Parathyroid adenoma (tissue), 2 donors: ENCODE measurements at regions not wholly inside any gene's neighbourhood (a gene's known extent, or its start where the extent isn't known, plus 50 kb on each side); places are given as distances from the start of the nearest gene placed in this dataset.

ENCODE experiments used
- H2AFZ ChIP-seq: fragments of 300-600 bp; sonication (generic); one replicate; pipeline ENCODE4 v1.7.0; 2017; ENCODE audit warnings: antibody characterized with exemption, mild to moderate bottlenecking
- H3K27ac ChIP-seq: fragments of 300-600 bp; sonication (generic); one replicate; pipeline ENCODE4 v1.7.0; 2017
- H3K27me3 ChIP-seq: fragments of 300-600 bp; sonication (generic); one replicate; pipeline ENCODE4 v1.7.0; 2017; ENCODE audit warnings: low read length; ENCODE audit not compliant: control insufficient read depth, insufficient read depth
- H3K36me3 ChIP-seq: fragments of 300-600 bp; sonication (generic); one replicate; pipeline ENCODE4 v1.7.0; 2017; ENCODE audit warnings: low read length; ENCODE audit not compliant: control insufficient read depth, insufficient read depth
- H3K4me1 ChIP-seq: fragments of 300-600 bp; sonication (generic); one replicate; pipeline ENCODE4 v1.7.0; 2017; ENCODE audit warnings: control low read depth
- H3K4me2 ChIP-seq: fragments of 300-600 bp; sonication (generic); one replicate; pipeline ENCODE4 v1.7.0; 2017; ENCODE audit warnings: low read length
- H3K4me3 ChIP-seq: fragments of 300-600 bp; sonication (generic); one replicate; pipeline ENCODE4 v1.7.0; 2017; ENCODE audit warnings: low read depth, low read length
- H3K79me2 ChIP-seq: fragments of 300-600 bp; sonication (generic); one replicate; pipeline ENCODE4 v1.7.0; 2017; ENCODE audit warnings: control low read depth
- H3K9ac ChIP-seq: fragments of 300-600 bp; sonication (generic); one replicate; pipeline ENCODE4 v1.7.0; 2017; ENCODE audit warnings: mild to moderate bottlenecking
- H3K9me3 ChIP-seq: fragments of 300-600 bp; sonication (generic); one replicate; pipeline ENCODE4 v1.7.0; 2017; ENCODE audit warnings: low read length; ENCODE audit not compliant: control insufficient read depth
- CTCF ChIP-seq: fragments of 300-600 bp; sonication (generic); IDR thresholded peaks from one replicate; pipeline ENCODE4 v1.7.0; 2017; ENCODE audit warnings: antibody characterized with exemption, mild to moderate bottlenecking
- donor health status: primary hyperparathyroidism.

DNA sequence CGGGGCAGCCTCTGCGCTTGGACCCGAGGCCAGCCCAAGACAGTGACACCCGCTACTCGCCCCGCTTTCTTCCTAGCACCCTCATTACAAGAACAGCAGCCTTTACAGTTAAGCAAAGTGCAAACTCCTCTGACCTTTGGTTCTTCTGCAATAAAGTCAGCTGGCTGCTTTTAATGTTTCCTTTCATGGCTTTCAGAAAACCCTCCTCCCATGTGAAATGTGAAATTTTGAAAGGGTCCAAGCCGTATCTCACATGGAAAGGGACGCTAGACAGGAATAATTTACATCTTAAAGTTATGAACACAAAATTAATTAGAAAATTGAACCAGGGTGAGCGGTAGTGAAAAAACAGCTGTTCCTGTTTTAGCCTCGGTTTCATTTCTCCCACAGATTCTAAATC is 520.1 kb upstream of the FRG1 start:
- H3K9ac ChIP-seq = no peak overlapping the region
- H3K9me3 ChIP-seq = no peaks in the 10 kb centered on the region
- no peaks in the 10 kb centered on the region for H3K36me3 ChIP-seq
- H3K4me3 ChIP-seq = no peak overlapping the region
- H3K4me2 ChIP-seq = no peak overlapping the region
- H3K79me2 ChIP-seq = no peaks in the 10 kb centered on the region
- H3K4me1 ChIP-seq = no peaks in the 10 kb centered on the region
- TF ChIP-seq CTCF = no peak
- H3K27me3 ChIP-seq = no peaks in the 10 kb centered on the region
- H3K27ac ChIP-seq = no peak overlapping the region
- H2AFZ ChIP-seq = no peak overlapping the region

DNA sequence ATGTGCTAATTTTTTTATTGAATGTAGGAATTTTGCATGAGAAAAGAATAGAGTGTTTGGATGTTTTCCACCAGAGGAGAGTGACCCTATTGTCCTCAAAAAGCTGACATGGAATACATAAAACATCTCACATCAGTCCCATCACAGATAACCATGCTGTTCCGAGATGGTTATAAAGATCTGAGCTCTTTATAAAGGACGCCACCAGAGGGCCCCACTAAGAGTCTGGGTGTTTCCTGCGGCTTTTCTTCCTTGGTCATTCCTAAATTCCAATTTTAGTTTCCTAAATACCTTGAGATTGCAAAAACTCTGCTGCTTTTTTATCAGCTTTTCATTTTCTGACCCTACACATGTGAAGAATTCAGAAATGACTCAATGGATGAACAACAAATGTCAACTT is 504.5 kb upstream of the FRG1 start:
- Histone ChIP-seq H3K9ac (no peak overlapping the region), H2AFZ (no peak overlapping the region), H3K27ac (no peak overlapping the region), H3K9me3 (no peaks in the 10 kb centered on the region), H3K27me3 (no peaks in the 10 kb centered on the region), H3K79me2 (no peaks in the 10 kb centered on the region), H3K4me3 (no peak overlapping the region), H3K36me3 (no peaks in the 10 kb centered on the region), H3K4me1 (no peaks in the 10 kb centered on the region), H3K4me2 (no peak overlapping the region)
- no peak for TF ChIP-seq CTCF

DNA sequence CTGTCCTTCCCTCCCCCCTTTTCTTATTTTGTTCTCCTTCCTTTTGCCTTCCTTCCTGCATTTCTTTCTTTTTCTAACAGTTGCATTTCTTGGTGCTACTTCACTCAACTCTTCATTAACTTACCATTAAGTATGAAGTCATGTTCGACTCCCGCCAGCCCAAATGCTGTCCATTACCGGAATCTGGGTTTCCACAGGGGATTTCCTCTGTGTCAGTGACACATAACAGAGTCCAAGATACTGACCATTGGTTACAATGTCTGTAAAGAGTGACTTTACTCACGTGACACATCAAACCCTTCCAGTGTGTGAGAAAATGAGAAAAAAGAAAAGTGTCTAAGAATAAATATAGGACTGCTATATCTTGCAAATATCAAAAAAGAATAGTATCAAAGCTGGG is 500.0 kb upstream of the FRG1 start:
- no peak overlapping the region for H2AFZ ChIP-seq
- H3K9me3 ChIP-seq = no peaks in the 10 kb centered on the region
- H3K4me2 ChIP-seq = no peak overlapping the region
- no peaks in the 10 kb centered on the region for H3K27me3 ChIP-seq
- TF ChIP-seq CTCF = no peak
- no peak overlapping the region for H3K4me3 ChIP-seq
- no peaks in the 10 kb centered on the region for H3K4me1 ChIP-seq
- no peaks in the 10 kb centered on the region for H3K36me3 ChIP-seq
- H3K79me2 ChIP-seq = no peaks in the 10 kb centered on the region
- no peak overlapping the region for H3K27ac ChIP-seq
- H3K9ac ChIP-seq = no peak overlapping the region

DNA sequence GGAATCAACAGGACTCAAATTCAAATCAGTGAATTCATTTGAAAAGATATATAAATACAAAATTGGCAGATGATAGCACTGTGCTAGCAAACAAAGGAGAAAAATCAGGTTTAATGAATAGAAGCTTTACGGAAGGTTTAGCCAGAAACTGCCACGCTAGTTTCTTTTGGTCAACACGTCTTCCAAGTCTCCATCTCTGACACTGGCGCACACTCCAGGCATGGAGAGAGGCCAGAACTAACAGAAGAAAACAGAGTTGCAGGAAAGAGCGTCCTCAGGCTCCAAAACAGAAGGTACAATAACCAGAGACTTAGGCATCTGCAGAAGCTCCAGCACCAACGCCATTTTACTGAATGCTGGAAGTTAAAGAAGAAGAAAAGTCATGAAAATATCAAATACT is 497.3 kb upstream of the FRG1 start:
- no peaks in the 10 kb centered on the region for H3K36me3 ChIP-seq
- H3K4me3 ChIP-seq = no peak overlapping the region
- no peaks in the 10 kb centered on the region for H3K79me2 ChIP-seq
- no peaks in the 10 kb centered on the region for H3K9me3 ChIP-seq
- no peak overlapping the region for H2AFZ ChIP-seq
- no peak overlapping the region for H3K27ac ChIP-seq
- no peaks in the 10 kb centered on the region for H3K4me1 ChIP-seq
- no peak for TF ChIP-seq CTCF
- H3K9ac ChIP-seq = no peak overlapping the region
- no peaks in the 10 kb centered on the region for H3K27me3 ChIP-seq
- no peak overlapping the region for H3K4me2 ChIP-seq

- Histone ChIP-seq H3K4me3 (no peak overlapping the region), H3K36me3 (no peaks in the 10 kb centered on the region), H3K9ac (no peak overlapping the region), H3K27ac (no peak overlapping the region), H3K4me1 (no peaks in the 10 kb centered on the region), H3K79me2 (no peaks in the 10 kb centered on the region), H3K4me2 (no peak overlapping the region), H3K9me3 (no peaks in the 10 kb centered on the region), H2AFZ (no peak overlapping the region), H3K27me3 (no peaks in the 10 kb centered on the region)
- no peak for TF ChIP-seq CTCF
These were observed 495.1 kb upstream of the FRG1 start for GRCh38 chr4:189445613-189446012.
